Gastroesophageal sphincter (tissue), 4 donors: ENCODE measurements at regions not wholly inside any gene's neighbourhood (a gene's known extent, or its start where the extent isn't known, plus 50 kb on each side); places are given as distances from the start of the nearest gene placed in this dataset.

Source experiments
- ATAC-seq: fragments of 150-250 bp; one replicate; pipeline ENCODE4 v1.9.1; 2016; ENCODE audit warnings: mild to moderate bottlenecking, moderate library complexity
- H3K27ac ChIP-seq, 4 donors: fragments of 200-600 bp; sonication (generic) in 3 of 4; 1 replicate in 3 of 4; 2 replicates in 1 of 4; pipeline ENCODE4 v1.5.1; 2016 to 2019
- H3K27me3 ChIP-seq: fragments of 200-600 bp; sonication (generic); one replicate; pipeline ENCODE4 v1.5.1; 2019
- H3K36me3 ChIP-seq, 2 donors: fragments of 200-600 bp; sonication (generic); one replicate each; pipeline ENCODE4 v1.5.1; 2019; ENCODE audit warnings: control low read depth in 1 of 2
- H3K4me1 ChIP-seq, 3 donors: fragments of 200-600 bp; sonication (generic); 1 replicate in 2 of 3; 2 replicates in 1 of 3; pipeline ENCODE4 v1.5.1; 2016 to 2019; ENCODE audit warnings: control low read depth in 2 of 3
- H3K4me3 ChIP-seq, 2 donors: fragments of 200-600 bp; sonication (generic); one replicate each; pipeline ENCODE4 v1.5.1; 2019; ENCODE audit warnings: mild to moderate bottlenecking in 1 of 2, moderate library complexity in 1 of 2
- H3K9me3 ChIP-seq, 3 donors: fragments of 200-600 bp; sonication (generic); one replicate each; pipeline ENCODE4 v1.5.1; 2017 to 2019; ENCODE audit warnings: control low read depth in 2 of 3
- EP300 ChIP-seq: sonication (generic); formaldehyde crosslinking; IDR thresholded peaks from one replicate; pipeline ENCODE4 v1.6.1; 2017; ENCODE audit warnings: antibody characterized with exemption, mild to moderate bottlenecking
- POLR2A ChIP-seq, 2 donors: fragments of 450-650 bp; IDR thresholded peaks; one replicate each; pipeline ENCODE4 v1.6.1; 2017; ENCODE audit warnings: antibody characterized with exemption in 2 of 2, mild to moderate bottlenecking in 2 of 2, moderate library complexity in 1 of 2
- POLR2AphosphoS5 ChIP-seq: sonication (generic); formaldehyde crosslinking; IDR thresholded peaks from one replicate; pipeline ENCODE4 v1.6.1; 2017; ENCODE audit warnings: antibody characterized with exemption
- WGBS, 2 donors: methylation state at CpG; one replicate each; pipeline ENCODE4 v1.1.5; 2018; ENCODE audit warnings: low coverage in 1 of 2; 5-methylcytosine and 5-hydroxymethylcytosine counted together
- TF ChIP-seq, protein P1 (sequence below), 4 experiments: fragments of 200-600 bp in 2 of 4; fragments of 450-650 bp in 2 of 4; sonication (generic) in 1 of 4; IDR thresholded peaks; one replicate each; pipeline ENCODE4 v1.5.1; 2017 to 2019; ENCODE audit warnings: antibody characterized with exemption in 4 of 4, mild to moderate bottlenecking in 2 of 4, moderate library complexity in 2 of 4

DNA sequence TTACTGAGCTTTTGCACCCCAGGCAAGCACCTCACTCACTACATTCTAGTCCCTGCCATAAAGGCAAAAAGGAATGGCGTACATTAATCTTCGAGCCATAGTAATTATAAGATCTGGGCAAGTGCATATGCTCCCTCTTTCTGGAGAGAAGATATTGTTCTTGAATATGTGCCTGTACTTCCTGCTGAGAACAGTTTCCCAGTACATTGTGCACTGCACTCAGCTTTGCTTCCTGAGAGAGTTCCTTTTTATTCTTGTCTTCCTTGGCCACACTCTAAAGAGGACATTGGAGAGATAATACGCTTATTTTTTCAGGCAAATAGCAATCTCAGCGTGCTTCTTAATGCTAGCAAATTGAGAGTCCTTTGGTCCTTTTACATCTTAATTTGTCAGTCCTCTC is 909.0 kb upstream of the PCDH10 start:
- 65 to 78% methylated on average over 3 to 4 of the region's 4 CpGs for whole genome bisulfite sequencing, 2 donors
- TF ChIP-seq, protein P1, sequence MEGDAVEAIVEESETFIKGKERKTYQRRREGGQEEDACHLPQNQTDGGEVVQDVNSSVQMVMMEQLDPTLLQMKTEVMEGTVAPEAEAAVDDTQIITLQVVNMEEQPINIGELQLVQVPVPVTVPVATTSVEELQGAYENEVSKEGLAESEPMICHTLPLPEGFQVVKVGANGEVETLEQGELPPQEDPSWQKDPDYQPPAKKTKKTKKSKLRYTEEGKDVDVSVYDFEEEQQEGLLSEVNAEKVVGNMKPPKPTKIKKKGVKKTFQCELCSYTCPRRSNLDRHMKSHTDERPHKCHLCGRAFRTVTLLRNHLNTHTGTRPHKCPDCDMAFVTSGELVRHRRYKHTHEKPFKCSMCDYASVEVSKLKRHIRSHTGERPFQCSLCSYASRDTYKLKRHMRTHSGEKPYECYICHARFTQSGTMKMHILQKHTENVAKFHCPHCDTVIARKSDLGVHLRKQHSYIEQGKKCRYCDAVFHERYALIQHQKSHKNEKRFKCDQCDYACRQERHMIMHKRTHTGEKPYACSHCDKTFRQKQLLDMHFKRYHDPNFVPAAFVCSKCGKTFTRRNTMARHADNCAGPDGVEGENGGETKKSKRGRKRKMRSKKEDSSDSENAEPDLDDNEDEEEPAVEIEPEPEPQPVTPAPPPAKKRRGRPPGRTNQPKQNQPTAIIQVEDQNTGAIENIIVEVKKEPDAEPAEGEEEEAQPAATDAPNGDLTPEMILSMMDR (IDR thresholded peaks at IDR 0.05): no peak
- no peak for TF ChIP-seq POLR2A (IDR thresholded peaks at IDR 0.05)
- H3K9me3 ChIP-seq: no peaks in the 10 kb centered on the region
- no peaks in the 10 kb centered on the region for H3K36me3 ChIP-seq
- H3K27ac ChIP-seq: no peak overlapping the region
- no peaks in the 10 kb centered on the region for H3K4me1 ChIP-seq
- H3K27me3 ChIP-seq: no peaks in the 10 kb centered on the region
- no peak overlapping the region for H3K4me3 ChIP-seq
- no peak for ATAC-seq

DNA sequence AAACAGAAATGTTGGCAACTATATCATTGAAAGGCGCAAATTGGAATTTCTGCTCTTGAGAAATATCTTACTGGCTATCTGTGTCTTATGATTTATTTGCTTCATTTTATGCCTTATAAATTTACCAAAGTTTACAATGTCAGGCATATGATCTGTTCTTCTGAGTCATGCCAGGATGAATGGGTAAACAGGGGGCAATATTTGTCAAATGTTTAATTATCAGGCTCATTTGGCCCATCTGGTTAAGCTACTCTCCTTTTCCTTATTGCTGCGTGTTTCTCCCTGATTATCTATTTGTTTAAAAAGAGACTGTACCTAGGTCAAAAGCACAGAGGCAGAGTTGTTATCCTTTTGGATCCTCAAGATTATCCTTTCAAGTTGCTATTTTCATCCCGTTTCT is 903.8 kb upstream of the PCDH10 start:
- Histone ChIP-seq H3K27ac (no peak overlapping the region), H3K4me3 (no peak overlapping the region), H3K36me3 (no peaks in the 10 kb centered on the region), H3K4me1 (no peaks in the 10 kb centered on the region), H3K27me3 (no peaks in the 10 kb centered on the region), H3K9me3 (no peaks in the 10 kb centered on the region)
- no peak for ATAC-seq
- TF ChIP-seq POLR2AphosphoS5 (no peak), EP300 (no peak), POLR2A (IDR thresholded peaks at IDR 0.05) (no peak)
- TF ChIP-seq, protein P1 (IDR thresholded peaks at IDR 0.05): no peak
- 39 to 54% methylated on average over 3 of the region's 3 CpGs for WGBS, 2 donors

DNA sequence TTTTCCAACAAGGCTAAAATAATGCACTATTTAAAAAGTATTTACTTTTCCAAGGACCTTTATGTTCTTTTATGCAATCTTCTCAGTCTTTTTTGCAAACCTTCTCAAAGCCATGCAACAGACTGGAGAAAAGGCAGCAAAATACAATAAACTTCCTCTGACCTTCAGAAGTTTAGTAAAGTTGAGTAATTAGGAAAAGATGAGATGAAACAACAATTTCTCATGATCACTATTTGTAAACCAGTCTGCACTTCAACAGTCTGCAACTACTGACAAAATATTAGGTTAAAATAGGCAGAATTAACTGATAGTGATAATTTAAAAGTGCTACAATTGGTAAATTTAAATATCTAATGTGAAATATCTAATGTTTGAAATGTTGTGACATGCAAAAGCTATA is 884.9 kb upstream of the PCDH10 start:
- Histone ChIP-seq H3K4me1 (no peaks in the 10 kb centered on the region), H3K27ac (no peak overlapping the region), H3K27me3 (no peaks in the 10 kb centered on the region), H3K9me3 (no peaks in the 10 kb centered on the region), H3K4me3 (no peak overlapping the region), H3K36me3 (no peaks in the 10 kb centered on the region)
- TF ChIP-seq POLR2A (IDR thresholded peaks at IDR 0.05) (no peak), EP300 (no peak), POLR2AphosphoS5 (no peak)
- TF ChIP-seq, protein P1 (IDR thresholded peaks at IDR 0.05): no peak
- ATAC-seq: no peak

DNA sequence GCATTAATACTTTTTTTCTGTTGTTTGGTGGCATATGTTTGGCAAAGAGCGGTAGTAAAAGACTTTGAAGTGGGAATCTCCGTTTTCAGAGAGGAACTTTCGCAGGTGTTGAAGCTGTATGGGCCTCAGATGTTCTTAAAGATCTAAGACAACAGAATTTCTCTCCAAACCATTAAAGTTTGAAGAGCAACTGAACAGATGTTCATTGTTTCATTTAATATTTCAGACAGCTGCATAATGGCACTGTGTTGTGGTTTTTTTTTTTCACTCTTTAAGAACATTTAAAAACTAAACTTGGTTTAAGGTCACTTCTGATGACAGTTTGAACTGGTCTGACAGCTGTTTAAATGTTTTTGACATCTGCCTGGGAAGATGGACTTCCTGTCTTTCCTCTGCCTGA is 882.7 kb upstream of the PCDH10 start:
- no peak for ATAC-seq
- no peaks in the 10 kb centered on the region for H3K4me1 ChIP-seq
- no peaks in the 10 kb centered on the region for H3K9me3 ChIP-seq
- no peak overlapping the region for H3K4me3 ChIP-seq
- TF ChIP-seq POLR2AphosphoS5: no peak
- TF ChIP-seq, protein P1 (IDR thresholded peaks at IDR 0.05): no peak
- no peak for TF ChIP-seq EP300
- TF ChIP-seq POLR2A (IDR thresholded peaks at IDR 0.05): no peak
- H3K27ac ChIP-seq: no peak overlapping the region
- no peaks in the 10 kb centered on the region for H3K27me3 ChIP-seq
- no peaks in the 10 kb centered on the region for H3K36me3 ChIP-seq
- WGBS, 2 donors: 59 to 69% methylated on average over 3 of the region's 3 CpGs

DNA sequence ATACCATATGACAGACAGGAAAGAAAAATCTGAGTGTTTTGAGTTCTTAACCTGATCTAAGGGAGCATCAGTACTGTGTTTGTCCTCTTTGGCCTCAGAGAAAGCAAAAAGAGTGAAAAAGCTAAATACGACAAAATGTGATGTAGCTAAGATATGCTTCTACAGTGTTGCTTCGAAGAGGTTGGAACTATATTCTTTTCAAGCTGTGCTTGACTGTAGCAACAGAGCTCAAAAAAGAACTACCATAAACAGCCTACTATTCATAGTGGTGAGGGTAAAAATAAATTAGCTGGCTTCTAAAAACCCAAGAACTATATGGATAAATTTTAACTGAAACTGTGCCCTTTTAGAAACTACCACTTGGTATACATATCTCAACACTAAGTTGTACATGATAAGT is 881.8 kb upstream of the PCDH10 start:
- Histone ChIP-seq H3K9me3 (no peaks in the 10 kb centered on the region), H3K4me1 (no peaks in the 10 kb centered on the region), H3K4me3 (no peak overlapping the region), H3K36me3 (no peaks in the 10 kb centered on the region), H3K27me3 (no peaks in the 10 kb centered on the region), H3K27ac (no peak overlapping the region)
- TF ChIP-seq, protein P1 (IDR thresholded peaks at IDR 0.05): no peak
- no peak for TF ChIP-seq EP300
- TF ChIP-seq POLR2A (IDR thresholded peaks at IDR 0.05): no peak
- TF ChIP-seq POLR2AphosphoS5: no peak
- 83 to 85% methylated on average over 1 to 2 of the region's 2 CpGs for WGBS, 2 donors
- no peak for ATAC-seq
